ENCODE measurements at regions not wholly inside any gene's neighbourhood (a gene's known extent, or its start where the extent isn't known, plus 50 kb on each side); places are given as distances from the start of the nearest gene placed in this dataset.
"Not testable (repeated sequence)": the region's sequence is repeated elsewhere in the genome, so short reads cannot be mapped to it uniquely, and the experiment has no call there.

- no peak overlapping the region for H3K27ac ChIP-seq (ENCODE audit: low read depth, low read length, poor library complexity, severe bottlenecking)
Observed at GRCh38 chr15:99467853-99468464, 97.8 kb upstream of the MEF2A start.

GRCh38 chr15:99470204-99470603, 95.6 kb upstream of the MEF2A start:
- H3K27me3 ChIP-seq (ENCODE audit: insufficient read depth, low read length); H3K9me3 ChIP-seq (ENCODE audit: low read length); H3F3A ChIP-seq (ENCODE audit: insufficient read depth, low read length); H2AFZ ChIP-seq (ENCODE audit: low read length); H4K20me1 ChIP-seq (ENCODE audit: insufficient read depth, low read length); H3K79me2 ChIP-seq (ENCODE audit: insufficient read depth, low read length); H3K36me3 ChIP-seq (ENCODE audit: insufficient read depth, low read length); H3K9me2 ChIP-seq (ENCODE audit: low read depth, low read length); H3K4me3 ChIP-seq (ENCODE audit: low read depth, low read length, poor library complexity, severe bottlenecking); H3K9ac ChIP-seq (ENCODE audit: low read length); H3K4me2 ChIP-seq (ENCODE audit: low read length): not testable (repeated sequence)
- Histone ChIP-seq H3K4me1 (ENCODE audit: insufficient read depth, low read length, severe bottlenecking) (peaks cover 34% of the 10 kb centered on the region), H3K27ac (ENCODE audit: low read depth, low read length, poor library complexity, severe bottlenecking) (peak overlapping the region; percentile 23)

More at GRCh38 chr15:99467853-99468464, 97.8 kb upstream of the MEF2A start:
- H2AFZ ChIP-seq (ENCODE audit: low read length) = no peak overlapping the region
- no peaks in the 10 kb centered on the region for H3K9me2 ChIP-seq (ENCODE audit: low read depth, low read length)
- no peak overlapping the region for H3K4me3 ChIP-seq (ENCODE audit: low read depth, low read length, poor library complexity, severe bottlenecking)
- H3K27me3 ChIP-seq (ENCODE audit: insufficient read depth, low read length) = no peaks in the 10 kb centered on the region; the same call in 1 of the 2 replicates
- no peak overlapping the region for H3K4me2 ChIP-seq (ENCODE audit: low read length)
- no peaks in the 10 kb centered on the region for H4K20me1 ChIP-seq (ENCODE audit: insufficient read depth, low read length)
- H3K36me3 ChIP-seq (ENCODE audit: insufficient read depth, low read length) = no peaks in the 10 kb centered on the region; the same call in 1 of the 2 replicates
- H3K9me3 ChIP-seq (ENCODE audit: low read length) = peaks cover 11% of the 10 kb centered on the region
- H3K4me1 ChIP-seq (ENCODE audit: insufficient read depth, low read length, severe bottlenecking) = peaks cover 21% of the 10 kb centered on the region
- TF ChIP-seq CTCF (IDR thresholded peaks at IDR 0.05; ENCODE audit: low read length) (no peak), EZH2 (IDR thresholded peaks at IDR 0.05; ENCODE audit: borderline replicate concordance, low read length) (no peak)
- H3F3A ChIP-seq (ENCODE audit: insufficient read depth, low read length) = no peaks in the 10 kb centered on the region
- no peaks in the 10 kb centered on the region for H3K79me2 ChIP-seq (ENCODE audit: insufficient read depth, low read length)
- no peak overlapping the region for H3K9ac ChIP-seq (ENCODE audit: low read length)

GRCh38 chr15:99472416-99473145, 93.2 kb upstream of the MEF2A start:
- TF ChIP-seq EZH2 (IDR thresholded peaks at IDR 0.05; ENCODE audit: borderline replicate concordance, low read length) = no peak
- no peak for TF ChIP-seq CTCF (IDR thresholded peaks at IDR 0.05; ENCODE audit: low read length)
- Histone ChIP-seq H3K79me2 (ENCODE audit: insufficient read depth, low read length) (no peaks in the 10 kb centered on the region), H2AFZ (ENCODE audit: low read length) (no peak overlapping the region), H3K9me3 (ENCODE audit: low read length) (no peaks in the 10 kb centered on the region), H3K4me3 (ENCODE audit: low read depth, low read length, poor library complexity, severe bottlenecking) (no peak overlapping the region), H3K9me2 (ENCODE audit: low read depth, low read length) (no peaks in the 10 kb centered on the region), H3K36me3 (ENCODE audit: insufficient read depth, low read length) (no peaks in the 10 kb centered on the region), H3F3A (ENCODE audit: insufficient read depth, low read length) (no peaks in the 10 kb centered on the region), H3K27ac (ENCODE audit: low read depth, low read length, poor library complexity, severe bottlenecking) (peak overlapping the region; percentile 20), H3K27me3 (ENCODE audit: insufficient read depth, low read length) (no peaks in the 10 kb centered on the region), H4K20me1 (ENCODE audit: insufficient read depth, low read length) (no peaks in the 10 kb centered on the region), H3K4me1 (ENCODE audit: insufficient read depth, low read length, severe bottlenecking) (peaks cover 57% of the 10 kb centered on the region), H3K4me2 (ENCODE audit: low read length) (0 out of 2 replicates have a peak overlapping the region, but pooled peaks have one; percentile 11), H3K9ac (ENCODE audit: low read length) (no peak overlapping the region; the same call in 1 of the 2 replicates)
